MCF 10A (cell line): ENCODE measurements at regions not wholly inside any gene's neighbourhood (a gene's known extent, or its start where the extent isn't known, plus 50 kb on each side); places are given as distances from the start of the nearest gene placed in this dataset.

ENCODE experiments used
- BruUV-seq: library from RNA; stranded (reverse); fragments of 400-500 nt; replicated peaks from 2 replicates; lab custom pipeline; 2021; lab: Mats Ljungman, UMichigan
- CTCF ChIA-PET: fragments of 300-600 bp; sonication (Branson Sonifier 250); formaldehyde crosslinking; extraction: SDS; loops from one replicate; lab custom pipeline; 2021; ENCODE audit warnings: antibody characterized with exemption, inconsistent platforms; lab: Yijun Ruan, JAX
- POLR2A ChIA-PET: fragments of 300-600, 350-650 bp; sonication (Branson Sonifier 250); formaldehyde crosslinking; extraction: SDS; loops from one replicate; lab custom pipeline; 2020; ENCODE audit warnings: antibody characterized with exemption, inconsistent platforms; lab: Yijun Ruan, JAX
- DNase-seq: peaks from one replicate; pipeline ENCODE4 v3.0.0-alpha.2; 2018; ENCODE audit not compliant: unreplicated experiment
- H3K27ac Mint-ChIP-seq: one replicate; pipeline ENCODE4 v1.8.0; 2022; ENCODE audit warnings: mild to moderate bottlenecking, low read depth, mixed read lengths; ENCODE audit not compliant: unreplicated experiment
- H3K27me3 Mint-ChIP-seq: one replicate; pipeline ENCODE4 v1.8.0; 2022; ENCODE audit warnings: mixed read lengths; ENCODE audit not compliant: insufficient read depth, unreplicated experiment
- H3K36me3 Mint-ChIP-seq: one replicate; pipeline ENCODE4 v1.8.0; 2022; ENCODE audit warnings: mild to moderate bottlenecking, moderate library complexity, mixed read lengths; ENCODE audit not compliant: insufficient read depth, unreplicated experiment
- H3K4me1 Mint-ChIP-seq: one replicate; pipeline ENCODE4 v1.8.0; 2022; ENCODE audit warnings: mixed read lengths; ENCODE audit not compliant: insufficient read depth, unreplicated experiment
- H3K4me3 Mint-ChIP-seq: one replicate; pipeline ENCODE4 v1.8.0; 2022; ENCODE audit warnings: mild to moderate bottlenecking, moderate library complexity, mixed read lengths; ENCODE audit not compliant: unreplicated experiment
- H3K9me3 Mint-ChIP-seq: one replicate; pipeline ENCODE4 v1.8.0; 2022; ENCODE audit warnings: mixed read lengths; ENCODE audit not compliant: unreplicated experiment
- CTCF ChIP-seq: fragments of 200-600 bp; IDR thresholded peaks from one replicate; pipeline ENCODE4 v1.8.0; 2022; ENCODE audit warnings: antibody characterized with exemption, mild to moderate bottlenecking; ENCODE audit not compliant: unreplicated experiment
- intact Hi-C: fragments of 100-400 bp; cut with micrococcal nuclease; formaldehyde crosslinking; loops from 2 replicates; pipeline ENCODE4 v1.14.1; 2022

GRCh38 chr4:18319431-18319830, 297.9 kb upstream of the LCORL start:
- ChIA-PET CTCF (no interaction called here), POLR2A (no interaction called here)
- Mint-ChIP-seq H3K36me3 (no peaks in the 10 kb centered on the region), H3K4me3 (no peak overlapping the region), H3K27ac (no peak overlapping the region), H3K4me1 (no peaks in the 10 kb centered on the region), H3K27me3 (no peaks in the 10 kb centered on the region), H3K9me3 (no peaks in the 10 kb centered on the region)
- intact Hi-C loops, result no loop called here
- no peak for TF ChIP-seq CTCF
- no peak for DNase-seq
- no TSS peak for BruUV-seq

- Mint-ChIP-seq H3K4me1 (no peaks in the 10 kb centered on the region), H3K9me3 (no peaks in the 10 kb centered on the region), H3K36me3 (no peaks in the 10 kb centered on the region), H3K27me3 (no peaks in the 10 kb centered on the region), H3K27ac (no peak overlapping the region), H3K4me3 (no peak overlapping the region)
- ChIA-PET CTCF (no interaction called here), POLR2A (no interaction called here)
- BruUV-seq, result no TSS peak
- DNase-seq, result no peak
- intact Hi-C loops, result no loop called here
- TF ChIP-seq CTCF, result no peak
Measured at GRCh38 chr4:18318682-18319388, 297.3 kb upstream of the LCORL start.

GRCh38 chr4:18314731-18315130, 293.2 kb upstream of the LCORL start:
- CTCF ChIA-PET, result interaction anchor here (0.6 kb wide), 1 partner anchor 10 kb away, joined by 3 read pairs; no protein-coding TSS in a partner anchor
- H3K36me3 Mint-ChIP-seq, result no peaks in the 10 kb centered on the region
- no peaks in the 10 kb centered on the region for H3K27me3 Mint-ChIP-seq
- POLR2A ChIA-PET, result no interaction called here
- TF ChIP-seq CTCF, result no peak
- no peak for DNase-seq
- H3K4me1 Mint-ChIP-seq, result no peaks in the 10 kb centered on the region
- intact Hi-C loops, result no loop called here
- H3K4me3 Mint-ChIP-seq, result no peak overlapping the region
- H3K27ac Mint-ChIP-seq, result no peak overlapping the region
- H3K9me3 Mint-ChIP-seq, result no peaks in the 10 kb centered on the region
- BruUV-seq, result no TSS peak

GRCh38 chr4:18297684-18298083, 276.1 kb upstream of the LCORL start:
- no peaks in the 10 kb centered on the region for H3K36me3 Mint-ChIP-seq
- H3K4me1 Mint-ChIP-seq, result peaks cover 13% of the 10 kb centered on the region
- no peaks in the 10 kb centered on the region for H3K27me3 Mint-ChIP-seq
- no peak for DNase-seq
- no peak for TF ChIP-seq CTCF
- ChIA-PET CTCF (interaction anchor here (0.6 kb wide), 1 partner anchor 487 kb away, joined by 3 read pairs; the partner anchor contains the start of gene DCAF16), POLR2A (no interaction called here)
- peak overlapping the region; percentile 9 for H3K27ac Mint-ChIP-seq
- no TSS peak for BruUV-seq
- intact Hi-C loops, result no loop called here
- H3K4me3 Mint-ChIP-seq, result peak overlapping the region; percentile 35
- no peaks in the 10 kb centered on the region for H3K9me3 Mint-ChIP-seq
